CD4-positive, alpha-beta T cell treated with Interleukin-2 at 100 ng/mL for 4 hours (primary cell): ENCODE measurements at regions not wholly inside any gene's neighbourhood (a gene's known extent, or its start where the extent isn't known, plus 50 kb on each side); places are given as distances from the start of the nearest gene placed in this dataset.
"Not testable (repeated sequence)": the region's sequence is repeated elsewhere in the genome, so short reads cannot be mapped to it uniquely, and the experiment has no call there.

Source experiments
- DNase-seq: peaks from one replicate; pipeline ENCODE4 v3.0.0-alpha.2; 2020; ENCODE audit warnings: low spot score

DNA sequence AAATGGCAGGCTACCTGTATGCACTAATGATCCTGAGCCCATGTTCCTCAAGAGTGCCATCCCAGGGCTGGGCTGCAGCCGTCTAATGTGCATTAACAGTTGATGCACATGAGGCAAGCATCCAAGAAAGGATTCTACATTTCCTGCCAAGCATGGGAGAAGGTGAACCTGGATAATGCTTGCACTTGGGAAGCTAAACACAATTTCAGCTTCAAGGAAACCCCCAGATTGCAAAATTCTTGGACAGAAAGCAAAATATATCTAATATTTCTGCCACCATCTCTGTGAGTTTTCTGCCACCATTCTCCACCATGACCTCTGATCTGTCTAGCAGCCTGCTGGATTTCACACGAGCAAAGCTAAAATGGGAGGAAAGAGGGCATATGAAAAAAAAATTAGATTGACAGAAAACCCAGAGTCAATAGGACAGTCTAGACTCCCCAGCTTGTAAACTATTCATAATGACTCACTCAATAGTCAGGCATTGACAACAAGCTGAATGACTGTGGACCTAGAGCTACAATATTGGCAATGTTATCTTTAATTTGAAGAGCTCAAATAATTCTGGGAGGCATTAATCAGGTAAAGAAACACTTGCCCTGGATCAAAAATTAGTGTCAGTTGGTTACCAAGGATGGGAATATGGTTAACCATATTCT, 91.9 kb upstream of the BCL2L14 start:
- peak; percentile 37 for DNase-seq

DNA sequence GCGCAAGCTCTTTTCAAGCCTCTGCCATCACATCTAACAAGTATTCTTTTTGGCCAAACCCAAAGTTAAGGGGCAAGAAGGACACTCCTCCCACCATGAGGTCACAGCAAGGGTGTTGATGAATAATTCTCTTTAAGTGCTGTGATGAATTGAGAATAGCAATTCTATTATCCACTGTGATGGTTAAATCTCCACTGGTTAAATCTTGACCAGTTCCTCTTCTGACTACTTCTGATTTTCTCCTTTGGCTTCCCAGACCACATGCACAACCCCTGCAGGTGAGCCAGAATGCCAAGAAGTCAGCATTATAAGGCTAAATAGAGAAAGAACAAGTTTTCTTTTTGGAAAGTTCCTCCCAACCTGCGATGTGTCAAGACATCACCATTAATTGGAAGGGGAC, 90.6 kb upstream of the BCL2L14 start:
- DNase-seq, result no peak

DNA sequence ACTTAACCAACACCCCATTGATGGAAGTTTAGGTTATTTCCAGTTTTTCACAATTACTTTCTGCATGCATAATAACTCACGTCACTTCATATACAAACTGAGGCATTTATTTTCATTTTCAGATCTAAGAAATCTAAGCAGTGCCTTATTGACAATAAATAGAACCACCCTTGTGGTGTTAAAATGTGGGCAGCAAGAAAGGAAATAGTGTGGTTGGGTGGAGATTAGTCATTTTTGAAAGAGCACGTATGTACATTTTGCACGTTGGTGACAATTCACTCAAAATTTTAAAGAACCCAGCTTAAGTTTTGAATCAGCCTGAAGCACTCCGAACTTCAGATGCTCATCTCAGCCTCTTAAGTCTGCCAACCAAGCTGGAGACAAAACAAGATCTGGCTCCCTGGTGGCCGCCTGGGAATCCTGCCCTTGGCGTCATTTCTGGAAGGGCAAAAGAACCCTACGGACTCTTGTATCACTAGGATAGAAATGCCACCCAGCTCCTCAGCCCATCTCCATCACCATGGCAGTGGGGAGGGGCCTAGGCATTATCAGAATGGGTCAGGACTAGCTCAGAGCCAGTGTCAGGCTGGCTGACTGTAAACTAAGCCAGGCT, 89.5 kb upstream of the BCL2L14 start:
- DNase-seq, result peak; percentile 86

DNA sequence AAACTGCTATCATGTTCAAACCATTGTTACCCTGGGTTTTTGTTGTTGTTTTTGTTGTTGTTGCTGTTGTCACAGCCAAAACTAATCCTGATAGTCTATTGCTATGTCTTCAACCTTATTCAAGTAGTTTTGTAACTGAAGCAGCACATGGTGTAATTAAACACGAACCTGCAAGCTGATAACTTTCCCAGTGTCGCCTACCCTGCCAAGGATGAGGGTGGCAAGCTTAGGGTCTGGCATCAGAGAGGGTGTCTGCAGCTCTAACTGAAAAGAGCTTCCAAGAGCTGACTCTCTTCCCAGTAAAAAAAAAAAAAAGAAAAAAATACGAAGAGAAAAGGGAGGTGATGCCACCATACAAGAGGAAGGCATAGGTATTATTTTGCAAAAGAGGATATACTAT, 86.3 kb upstream of the BCL2L14 start:
- DNase-seq, result no peak

DNA sequence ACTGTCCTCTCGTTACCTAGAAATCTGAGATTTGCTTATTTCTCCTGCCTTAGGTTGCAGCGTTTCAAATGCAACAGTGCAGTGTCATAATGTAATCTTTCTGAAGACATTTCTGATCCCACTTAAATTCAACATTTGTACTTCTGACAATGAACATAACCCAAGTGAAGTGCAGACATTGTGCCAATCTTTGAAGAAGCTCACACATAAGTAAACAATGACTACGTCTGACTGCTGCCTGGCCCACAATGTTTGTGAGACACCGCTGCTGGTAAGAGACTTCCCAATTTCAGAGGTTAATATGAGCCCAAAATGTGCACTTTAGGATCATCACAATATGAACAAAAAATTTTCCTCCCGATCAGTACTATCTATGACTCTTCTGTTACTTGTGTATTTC, 84.6 kb upstream of the BCL2L14 start:
- no peak for DNase-seq

DNA sequence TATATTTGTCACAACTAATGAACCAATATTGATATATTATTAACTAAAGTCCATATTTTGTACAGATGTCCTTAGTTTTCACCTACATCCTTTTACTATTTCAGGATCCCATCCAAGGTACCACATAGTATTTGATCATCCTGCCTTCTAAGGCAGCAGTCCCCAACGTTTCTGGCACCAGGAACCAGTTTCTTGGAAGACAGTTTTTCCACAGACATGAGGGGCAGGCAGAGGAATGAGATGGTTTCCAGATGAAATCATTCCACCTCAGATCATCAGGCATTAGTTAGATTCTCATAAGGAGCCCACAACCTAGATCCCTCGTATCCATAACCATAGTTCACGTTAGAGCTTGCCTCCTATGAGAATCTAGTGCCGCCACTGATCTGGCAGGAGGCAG, 82.8 kb upstream of the BCL2L14 start:
- DNase-seq, result no peak

DNA sequence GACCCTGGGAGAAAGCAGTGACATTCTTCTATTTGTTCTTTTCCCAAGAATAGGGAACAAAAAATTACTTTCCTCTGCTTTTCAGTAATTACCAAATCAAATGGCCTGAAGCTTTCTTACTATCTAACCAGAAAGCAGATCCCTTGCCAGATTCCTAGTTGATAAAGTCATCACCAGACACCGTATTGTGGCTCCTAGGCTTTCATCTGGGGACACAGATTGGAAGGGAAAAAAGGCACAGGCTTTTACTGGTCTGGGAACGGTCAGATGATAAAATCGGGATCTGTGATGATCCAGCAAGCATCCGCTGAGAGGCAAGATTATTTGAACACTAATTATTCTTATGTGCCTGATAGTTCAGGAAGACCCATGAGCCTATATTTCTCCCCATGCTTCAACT, 79.1 kb upstream of the BCL2L14 start:
- no peak for DNase-seq

DNA sequence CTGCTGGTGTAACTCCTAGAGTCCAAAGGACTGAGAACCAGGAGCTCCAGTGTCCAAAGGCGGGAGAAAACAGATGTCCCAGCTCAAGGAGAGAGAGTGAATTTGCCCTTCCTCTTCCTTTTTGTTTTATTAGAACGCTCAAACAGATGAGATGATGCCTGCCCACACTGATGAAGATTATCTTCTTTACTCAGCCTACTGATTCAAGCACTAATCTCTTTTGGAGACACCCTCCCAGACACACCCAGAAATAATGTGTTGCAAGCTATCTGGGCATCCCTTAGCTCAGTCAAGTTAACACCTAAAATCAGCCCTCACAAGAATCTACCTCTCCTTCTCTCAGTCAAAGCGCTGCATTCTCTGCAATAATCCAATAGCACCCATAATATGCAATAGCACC, 78.2 kb upstream of the BCL2L14 start:
- no peak for DNase-seq

DNA sequence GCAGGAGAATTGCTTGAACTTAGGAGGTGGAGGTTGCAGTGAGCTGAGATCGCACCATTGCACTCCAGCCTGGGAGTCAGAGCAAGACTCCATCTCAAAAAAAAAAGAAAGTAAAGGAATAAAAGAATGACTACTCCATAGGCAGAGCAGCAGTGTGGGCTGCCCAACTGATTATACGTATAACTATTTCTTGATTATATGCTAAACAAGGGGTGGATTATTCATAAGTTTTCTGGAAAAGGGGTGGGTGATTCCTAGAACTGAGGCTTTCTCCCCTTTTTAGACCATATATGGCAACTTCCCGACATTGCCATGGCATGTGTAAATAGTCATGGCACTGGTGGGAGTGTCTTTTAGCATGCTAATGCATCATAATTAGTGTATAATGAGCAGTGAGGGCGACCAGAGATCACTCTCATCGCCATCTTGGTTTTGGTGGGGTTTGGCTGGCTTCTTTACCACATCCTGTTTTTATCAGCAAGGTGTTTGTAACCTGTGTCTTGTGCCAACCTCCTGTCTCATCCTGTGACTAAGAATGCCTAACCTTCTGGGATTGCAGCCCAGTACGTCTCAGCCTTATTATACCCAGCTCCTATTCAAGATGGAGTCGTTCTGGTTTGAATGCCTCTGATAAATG, 72.3 kb upstream of the BCL2L14 start:
- DNase-seq, result peak; percentile 81

DNA sequence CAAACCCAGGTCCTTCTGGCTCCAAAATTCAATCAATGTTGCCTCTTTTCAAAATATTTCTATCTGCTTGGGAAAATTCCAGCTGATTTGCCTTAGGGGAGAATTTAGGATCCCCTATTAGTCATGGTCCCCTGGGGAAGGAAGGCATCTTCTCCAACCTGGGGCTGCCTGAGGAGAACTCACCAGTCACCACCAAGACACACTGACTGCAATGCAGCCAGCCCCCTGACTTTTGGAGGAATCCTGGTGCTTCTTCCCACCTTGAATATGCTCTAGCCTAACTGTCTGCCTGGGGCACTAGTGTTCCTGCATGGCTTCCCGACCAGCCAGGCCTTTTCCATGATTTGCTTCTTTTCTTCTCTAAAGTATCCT, 71.8 kb upstream of the BCL2L14 start:
- DNase-seq, result no peak

DNA sequence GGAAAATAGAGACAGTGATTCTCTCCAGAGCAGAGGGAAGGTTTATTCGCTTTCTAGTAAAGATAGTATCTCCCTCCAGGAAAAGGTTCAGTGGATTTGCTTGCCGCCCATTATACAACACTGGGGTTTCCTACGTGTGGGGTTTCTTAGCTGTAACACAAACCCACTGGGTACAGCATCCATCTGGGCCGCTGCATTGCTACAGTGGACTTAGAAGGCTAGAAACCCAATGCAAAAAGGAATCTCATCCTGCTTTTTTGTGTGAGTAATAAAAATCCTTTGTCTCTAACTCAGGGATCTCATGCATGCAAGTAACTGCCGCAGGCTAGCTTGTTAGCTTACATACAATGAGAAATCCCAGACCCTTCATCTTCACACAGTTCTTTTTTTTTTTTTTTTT, 67.1 kb upstream of the BCL2L14 start:
- DNase-seq, result no peak

DNA sequence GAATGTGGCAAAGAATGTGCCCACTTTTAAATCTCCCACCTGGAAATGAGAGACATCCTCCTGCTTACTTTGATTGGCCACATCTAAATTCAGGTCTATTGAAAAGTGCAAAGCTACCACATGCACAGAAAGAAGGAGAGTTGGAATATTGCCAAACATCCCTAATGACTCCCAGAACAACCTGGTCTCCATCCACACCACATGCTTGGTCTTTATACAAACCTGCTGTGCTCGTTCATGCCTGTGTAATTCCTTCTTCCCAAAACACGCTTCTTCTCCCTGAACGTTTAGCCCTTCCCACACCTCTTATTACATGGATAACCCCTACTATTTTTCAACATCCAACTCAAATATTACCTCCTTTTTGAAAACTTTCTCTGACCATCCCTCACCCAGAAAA, 66.2 kb upstream of the BCL2L14 start:
- DNase-seq, result no peak

DNA sequence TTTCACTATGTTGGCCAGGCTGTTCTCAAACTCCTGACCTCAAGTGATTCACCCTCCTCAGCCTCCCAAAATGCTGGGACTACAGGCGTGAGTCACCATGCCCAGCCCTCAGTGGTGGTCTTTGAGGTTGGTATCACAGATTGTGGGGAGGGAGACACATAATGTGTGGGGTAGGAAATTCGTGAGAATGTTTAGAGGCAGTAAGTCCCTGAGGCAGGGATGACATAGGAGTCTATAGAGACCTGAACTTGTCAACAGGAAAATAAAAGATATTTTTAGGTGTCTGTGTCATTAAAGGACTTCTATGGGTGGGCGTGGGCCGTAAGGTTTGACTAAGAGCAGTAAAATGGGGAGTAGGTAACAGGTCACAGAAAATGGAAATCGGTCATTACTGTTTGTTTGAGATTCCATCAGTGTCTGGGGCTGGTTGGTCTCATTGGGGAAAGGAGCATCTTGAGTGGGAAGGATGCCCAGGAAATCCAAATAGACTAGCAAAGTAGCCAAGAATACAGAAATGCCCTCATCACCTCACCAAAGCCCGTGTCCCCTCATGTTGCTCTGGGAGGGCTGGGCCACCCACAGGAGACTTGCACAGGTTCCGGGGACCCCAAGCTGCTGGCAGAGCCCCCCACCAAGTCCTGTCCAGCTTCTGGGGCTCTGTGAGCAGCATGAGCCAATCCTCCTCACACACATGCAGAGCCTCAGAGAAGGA, 63.6 kb upstream of the BCL2L14 start:
- peak; percentile 80 for DNase-seq

DNA sequence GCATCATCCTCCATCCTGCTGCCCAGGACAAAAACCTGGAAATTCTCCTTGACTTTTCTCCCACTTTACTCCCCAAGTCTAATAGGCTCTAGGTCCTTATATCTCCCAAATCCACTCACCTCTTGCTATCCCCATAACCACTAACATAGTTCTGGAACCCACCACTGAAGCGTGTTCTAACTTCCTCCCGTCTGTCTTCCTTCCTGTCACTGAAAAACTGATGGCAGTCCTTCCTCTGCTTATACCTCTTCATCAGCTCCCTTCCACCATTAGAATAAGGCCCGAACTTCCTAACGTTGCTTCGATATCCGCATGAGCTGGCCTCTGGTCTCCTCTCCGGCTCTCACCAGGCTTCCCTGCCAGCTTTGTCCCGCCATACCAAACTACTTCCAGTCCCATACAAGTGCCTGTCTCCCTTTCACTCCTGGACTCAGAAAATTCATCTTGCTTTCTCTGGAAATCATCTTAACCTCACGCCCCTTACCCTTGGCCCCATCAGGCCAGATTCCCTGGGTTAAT, 63.0 kb upstream of the BCL2L14 start:
- no peak for DNase-seq

DNA sequence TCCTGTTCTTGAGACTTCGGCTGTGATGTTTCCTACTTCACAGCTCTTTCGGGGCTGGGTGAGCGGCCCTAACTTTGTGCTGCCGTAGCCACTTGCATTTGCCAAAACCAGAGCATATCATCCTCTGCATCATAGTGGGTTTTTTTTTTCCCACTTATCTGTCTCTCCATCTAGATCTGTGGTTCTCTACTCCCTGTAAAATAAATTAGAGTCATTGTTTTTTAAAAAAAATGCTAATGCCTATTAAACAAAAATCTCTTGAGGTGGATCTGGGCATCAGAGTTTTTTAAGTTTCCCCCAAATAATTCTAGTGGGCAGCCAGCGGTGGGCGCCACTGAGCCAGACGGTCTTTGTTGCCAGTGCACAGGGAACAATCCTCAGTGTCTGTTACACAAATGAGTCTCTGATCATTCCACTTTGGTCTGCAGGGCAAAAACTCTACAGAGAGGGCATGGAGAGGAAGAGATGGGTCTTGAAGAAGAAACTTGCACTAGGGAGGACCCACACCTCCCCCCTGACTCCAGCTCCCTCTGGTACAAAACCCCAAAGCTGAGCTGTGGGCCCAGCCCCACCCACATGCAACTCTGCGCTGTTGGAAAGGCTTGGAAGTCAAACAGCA, 62.4 kb upstream of the BCL2L14 start:
- peak; percentile 61 for DNase-seq

DNA sequence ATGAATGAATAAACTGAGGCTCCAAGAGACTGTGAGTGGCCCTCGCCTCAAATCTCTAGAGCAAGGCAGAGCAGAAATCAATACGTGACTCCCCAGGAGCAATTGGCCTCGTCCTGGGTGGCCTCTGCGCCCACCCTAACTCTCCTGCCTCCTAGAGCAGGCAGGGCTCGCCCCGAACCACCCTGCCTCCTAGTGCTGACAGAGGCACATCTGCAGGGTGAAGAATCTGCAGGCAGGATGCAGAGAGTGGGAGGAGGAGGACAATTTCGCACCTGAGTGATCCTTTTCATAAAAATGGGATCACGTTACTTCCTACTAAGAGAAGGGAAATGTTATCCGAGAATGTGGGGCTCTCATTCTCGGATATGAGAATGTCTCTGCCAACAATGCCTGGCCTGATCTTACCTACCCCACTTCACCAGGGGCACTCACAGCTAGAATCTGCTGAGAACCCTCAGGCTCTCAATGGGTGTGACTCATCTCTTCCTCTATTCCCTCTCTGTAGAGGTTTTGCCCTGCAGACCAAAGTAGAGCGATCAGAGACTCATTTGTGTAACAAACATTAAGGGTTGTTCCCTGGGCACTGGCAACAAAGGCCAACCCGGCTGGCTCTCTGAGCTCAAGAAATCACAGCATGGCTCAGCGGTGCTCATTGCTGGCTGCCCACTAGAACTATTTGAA, 61.7 kb upstream of the BCL2L14 start:
- DNase-seq, result peak; percentile 79

DNA sequence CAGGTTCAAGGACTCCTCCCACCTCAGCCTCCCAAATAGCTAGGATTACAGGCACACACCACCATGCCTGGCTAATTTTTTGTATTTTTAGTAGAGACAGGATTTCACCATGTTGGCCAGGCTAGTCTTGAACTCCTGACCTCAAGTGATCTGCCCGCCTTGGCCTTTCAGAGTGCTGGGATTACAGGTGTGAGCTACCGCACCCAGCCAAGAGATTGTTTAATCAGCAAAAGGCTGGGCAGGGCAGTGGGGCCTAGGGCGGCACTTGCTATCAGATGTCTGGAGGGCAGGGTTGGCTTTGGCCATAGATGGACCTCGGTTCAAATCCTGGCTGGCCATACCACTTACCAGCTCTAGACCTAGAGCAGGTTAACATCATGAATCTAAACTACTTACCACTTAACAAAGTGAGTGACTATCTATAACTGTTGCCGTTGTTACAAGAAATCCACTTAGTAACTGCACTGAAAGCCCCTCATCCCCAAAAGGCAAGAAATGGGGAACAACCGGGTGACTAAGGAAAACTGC, 60.9 kb upstream of the BCL2L14 start:
- DNase-seq, result not testable (repeated sequence)

DNA sequence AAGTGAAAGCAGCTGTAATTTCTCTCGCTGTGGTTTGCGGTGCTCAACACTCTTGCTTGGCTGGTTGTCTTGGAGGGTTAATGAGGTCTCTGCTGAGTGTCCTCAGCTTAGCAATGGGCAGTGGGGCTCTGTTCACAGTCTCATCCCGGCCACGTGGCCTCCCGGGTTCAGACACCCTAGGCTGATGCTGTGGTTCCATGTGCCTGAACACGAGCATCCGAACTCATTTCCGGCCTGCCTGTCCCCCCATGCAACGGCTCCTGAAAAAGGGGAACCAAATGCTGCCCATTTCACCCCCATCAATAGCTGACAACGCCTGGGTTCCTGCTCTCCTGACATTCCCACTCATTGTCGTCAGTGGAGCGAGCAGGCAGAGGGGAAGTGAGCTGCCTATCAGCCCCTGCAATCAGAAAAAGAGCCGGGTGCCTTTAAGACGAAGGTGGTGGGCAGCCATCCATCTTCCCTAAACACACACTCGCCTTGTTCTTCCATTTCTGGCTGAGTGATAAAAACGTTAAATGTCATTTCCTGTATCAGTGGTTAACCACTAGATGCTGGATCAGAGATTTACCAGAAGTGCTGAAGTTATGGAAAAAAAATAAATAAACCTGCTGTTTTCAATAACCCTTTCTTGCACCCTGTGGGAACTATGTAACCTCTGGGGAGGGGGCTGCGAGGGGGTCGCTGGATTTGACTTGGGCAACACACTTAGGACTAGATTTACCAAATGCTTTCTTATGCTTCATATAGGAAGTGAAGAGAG, 60.3 kb upstream of the BCL2L14 start:
- DNase-seq, result peak; percentile 66

DNA sequence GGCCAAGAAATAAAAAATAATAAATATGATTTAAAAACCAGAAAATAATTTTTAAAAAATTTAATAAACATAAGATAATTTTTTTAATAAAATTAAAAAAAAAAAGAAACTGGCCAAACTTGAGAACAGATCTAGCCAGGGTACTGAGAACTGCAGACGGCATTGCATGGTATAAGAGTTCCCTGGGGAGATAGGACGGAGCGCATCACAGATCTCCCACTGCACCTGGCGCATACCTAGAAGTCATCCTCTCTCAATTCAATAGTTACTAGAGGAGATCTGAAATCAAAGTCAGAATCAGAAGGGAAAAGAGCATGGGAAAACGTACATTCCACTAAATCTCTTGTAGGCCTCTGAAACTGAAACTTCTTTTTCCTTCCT, 58.9 kb upstream of the BCL2L14 start:
- no peak for DNase-seq

DNA sequence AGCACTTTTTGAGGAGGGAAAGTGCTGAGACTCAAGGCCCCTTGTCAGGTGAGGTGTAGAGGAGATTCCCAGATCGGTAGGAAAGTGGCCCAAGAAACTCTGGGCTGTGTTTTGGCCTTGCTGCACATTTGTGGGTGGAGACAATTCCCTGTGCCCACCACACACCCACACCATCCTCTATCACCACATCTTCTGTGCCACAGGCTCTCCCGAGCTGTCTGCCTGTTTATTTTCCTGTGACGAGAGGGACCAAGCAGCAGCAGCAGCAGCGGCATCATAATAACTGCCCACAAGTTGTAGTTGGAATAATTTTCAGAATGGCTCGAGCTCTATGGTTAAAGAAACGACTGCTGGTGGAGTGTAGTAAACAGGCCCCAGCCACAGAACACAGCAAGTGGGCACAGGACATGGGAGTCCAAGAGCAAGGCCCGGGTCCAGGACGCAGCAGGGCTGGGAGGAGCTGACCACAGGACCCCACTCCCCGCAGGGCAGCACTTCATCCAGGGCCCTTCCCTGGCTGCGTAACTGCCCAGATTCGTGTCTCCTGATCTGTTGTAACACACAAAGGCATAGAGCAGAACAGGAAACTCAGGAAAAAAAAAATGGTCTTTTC, 55.6 kb upstream of the BCL2L14 start:
- no peak for DNase-seq
